ENCODE measurements at regions not wholly inside any gene's neighbourhood (a gene's known extent, or its start where the extent isn't known, plus 50 kb on each side); places are given as distances from the start of the nearest gene placed in this dataset.

DNA sequence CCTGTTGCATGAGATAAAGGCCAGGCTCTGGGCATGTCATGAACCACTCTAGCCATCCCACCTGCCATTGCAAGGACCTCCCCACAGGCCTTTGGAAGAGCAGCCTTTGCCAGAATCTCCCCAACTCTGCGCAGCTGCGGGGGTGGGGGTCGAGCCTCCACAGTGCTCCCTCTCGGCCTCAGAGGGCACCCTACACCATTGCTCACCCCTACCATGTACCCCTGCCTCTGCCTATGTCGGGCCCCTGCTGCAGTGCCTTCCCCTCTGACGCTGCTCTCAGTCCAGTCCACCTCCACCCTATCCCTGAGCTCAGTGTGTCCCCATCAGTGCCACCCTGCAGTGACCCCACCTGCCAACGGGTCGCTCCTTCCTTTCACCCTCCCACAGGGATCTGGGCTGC, 679.7 kb upstream of the RAB6C start:
- DNase-seq = no peak

DNA sequence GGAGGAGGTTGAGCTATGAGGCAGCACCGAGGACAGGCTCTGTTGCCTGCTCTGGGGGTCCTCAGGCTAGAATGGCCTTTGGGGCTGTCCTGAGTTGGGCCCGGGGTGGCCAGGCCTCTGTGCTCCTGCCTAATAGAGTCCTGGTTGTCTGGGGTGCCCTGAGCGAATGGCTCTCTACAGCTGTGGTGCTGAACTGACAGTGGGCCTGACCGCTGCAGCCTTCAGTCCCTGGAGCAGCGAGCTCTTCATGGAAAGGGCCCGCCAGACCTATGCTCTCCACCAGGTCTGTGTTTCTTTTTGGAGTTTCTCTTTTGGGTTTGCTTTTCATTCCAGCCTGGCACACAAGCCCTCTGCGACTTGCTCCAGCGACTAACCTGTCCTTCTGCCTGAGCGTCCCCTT, 679.0 kb upstream of the RAB6C start:
- DNase-seq = no peak

- no peak for DNase-seq
Measured at GRCh38 chr2:129301431-129301913, 678.0 kb upstream of the RAB6C start.

DNA sequence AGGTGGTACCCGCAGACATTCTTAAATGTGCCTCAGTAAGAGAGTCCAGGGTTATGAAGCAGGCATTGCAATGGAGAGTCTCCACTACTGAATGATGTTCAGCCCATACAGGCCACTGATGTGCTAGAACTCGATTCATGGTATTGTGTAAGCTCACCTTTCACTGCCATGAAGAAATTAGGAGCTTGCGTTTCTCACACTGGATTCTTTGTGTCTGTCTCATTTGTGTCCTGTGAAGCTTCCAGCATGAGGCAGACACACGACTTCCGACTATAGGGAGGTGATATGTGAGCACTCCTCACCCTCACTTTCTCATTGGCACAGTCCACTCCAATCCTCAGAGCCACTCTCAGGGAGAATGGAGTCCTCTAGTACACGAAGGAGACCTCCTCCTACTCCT, 677.4 kb upstream of the RAB6C start:
- DNase-seq = no peak

GRCh38 chr2:129302561-129303183, 676.8 kb upstream of the RAB6C start:
- no peak for DNase-seq

DNA sequence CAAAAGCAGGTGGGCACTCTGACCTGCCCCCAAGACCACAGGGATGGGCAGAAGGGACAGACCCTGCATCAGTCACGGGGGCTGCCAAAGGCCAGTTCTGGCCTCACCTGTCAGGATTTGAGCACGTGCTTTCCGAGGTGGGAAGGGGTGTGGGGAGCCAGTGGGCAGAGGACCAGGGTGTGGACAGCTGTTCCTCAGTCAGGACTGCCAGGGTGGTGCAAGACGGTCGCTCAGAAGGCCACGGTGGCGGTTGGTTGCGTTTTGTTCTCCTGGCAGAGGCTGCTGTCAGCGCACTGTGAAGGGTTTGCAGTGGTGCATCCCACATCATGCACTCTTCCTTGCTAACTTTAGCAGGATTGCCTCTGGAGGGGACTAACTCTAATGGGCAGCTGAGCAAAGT, 665.3 kb upstream of the RAB6C start:
- no peak for DNase-seq

- no peak for DNase-seq
Measured at GRCh38 chr2:129318581-129319421, 660.7 kb upstream of the RAB6C start.

DNA sequence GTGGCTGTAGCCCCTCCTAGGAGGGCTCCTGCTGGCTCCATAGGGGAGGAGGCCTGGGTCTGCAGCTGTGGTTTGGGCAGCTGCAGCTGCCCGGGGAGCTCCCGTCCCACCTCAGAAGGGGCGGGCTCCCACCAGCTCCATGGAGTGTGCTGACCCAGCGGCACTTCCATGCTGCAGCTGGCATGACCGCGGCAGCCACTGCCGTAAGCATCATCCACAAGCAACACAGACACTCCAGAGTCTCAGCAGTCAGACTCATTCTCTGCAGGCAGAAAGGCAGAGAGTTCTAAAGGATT, 660.1 kb upstream of the RAB6C start:
- DNase-seq = no peak

DNA sequence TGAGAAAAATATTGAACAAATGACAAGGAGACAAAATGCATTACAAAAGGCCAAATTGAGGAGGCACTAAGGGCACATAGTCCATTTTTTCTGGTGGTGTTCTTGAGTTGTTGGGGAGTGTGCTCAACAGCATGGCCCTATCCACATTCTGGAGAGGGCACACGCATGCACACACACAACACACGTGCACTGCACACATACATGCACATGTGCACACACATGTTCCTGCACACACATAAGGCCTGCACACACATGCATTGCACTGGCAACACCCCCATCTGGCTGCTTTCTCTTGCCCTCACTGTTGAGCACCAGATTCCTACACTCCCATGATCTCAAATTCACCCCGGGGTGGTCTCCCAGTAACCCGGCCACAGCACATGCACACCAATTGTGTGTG, 659.2 kb upstream of the RAB6C start:
- no peak for DNase-seq

- no peak for DNase-seq
Measured at GRCh38 chr2:129324349-129324748, 655.1 kb upstream of the RAB6C start.

DNA sequence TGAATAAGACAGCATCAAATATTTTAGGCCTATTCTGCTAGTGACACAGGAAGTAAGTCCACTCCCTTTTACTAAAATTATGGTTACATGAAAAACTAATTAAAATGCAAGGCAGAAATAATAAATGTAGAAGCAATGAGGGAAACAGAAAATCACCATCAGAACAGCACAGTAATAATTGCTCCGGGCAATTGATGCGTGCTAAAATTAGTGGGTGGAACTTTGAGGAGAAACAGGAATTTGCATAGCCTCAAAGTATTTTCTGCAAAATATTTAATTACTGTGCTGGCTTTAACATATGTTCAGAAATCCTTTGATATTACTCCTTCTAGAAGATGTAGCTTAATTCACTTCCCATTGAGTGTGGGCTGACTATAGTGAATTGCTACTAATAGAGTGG, 654.3 kb upstream of the RAB6C start:
- no peak for DNase-seq

DNA sequence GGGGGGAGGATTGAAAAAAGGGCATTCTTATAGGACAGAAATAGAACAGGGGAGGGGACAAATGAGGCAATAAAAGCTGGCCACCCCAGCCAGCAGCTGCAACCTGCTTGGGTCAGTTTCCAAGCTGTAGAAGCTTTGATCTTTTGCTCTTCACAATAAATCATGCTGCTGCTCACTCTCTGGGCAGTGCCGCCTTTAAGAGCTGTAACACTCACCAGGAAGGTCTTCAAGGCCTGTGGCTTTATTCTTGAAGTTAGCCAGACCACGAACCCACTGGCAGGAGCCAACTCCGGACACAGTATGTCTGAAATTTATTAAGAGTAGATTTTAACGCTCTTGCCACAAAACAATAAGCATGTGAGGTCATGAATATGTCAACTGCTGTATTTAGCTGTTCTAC, 649.9 kb upstream of the RAB6C start:
- DNase-seq = no peak

- no peak for DNase-seq
Measured at GRCh38 chr2:129330504-129330903, 649.0 kb upstream of the RAB6C start.

- DNase-seq = no peak
Measured at GRCh38 chr2:129331638-129332037, 647.8 kb upstream of the RAB6C start.

DNA sequence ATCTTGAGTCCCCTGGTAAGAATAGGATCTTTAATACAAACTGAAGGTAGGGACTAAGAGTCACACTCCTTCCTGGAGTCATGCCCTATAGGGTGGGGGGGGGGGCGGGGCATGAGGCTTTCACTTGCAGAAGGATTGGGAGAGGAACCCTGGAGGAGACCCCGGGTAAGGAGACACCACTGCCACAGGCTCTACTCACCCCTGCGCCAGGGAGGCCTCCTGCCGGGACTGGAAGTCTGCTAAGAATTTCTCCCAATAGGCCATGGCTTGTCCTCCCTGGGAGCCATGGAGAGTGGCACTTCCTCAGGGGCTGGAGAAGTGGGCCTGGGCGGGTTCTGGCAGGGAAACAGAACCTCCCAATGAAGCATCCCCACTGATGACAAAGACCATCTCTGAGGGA, 645.3 kb upstream of the RAB6C start:
- no peak for DNase-seq

DNA sequence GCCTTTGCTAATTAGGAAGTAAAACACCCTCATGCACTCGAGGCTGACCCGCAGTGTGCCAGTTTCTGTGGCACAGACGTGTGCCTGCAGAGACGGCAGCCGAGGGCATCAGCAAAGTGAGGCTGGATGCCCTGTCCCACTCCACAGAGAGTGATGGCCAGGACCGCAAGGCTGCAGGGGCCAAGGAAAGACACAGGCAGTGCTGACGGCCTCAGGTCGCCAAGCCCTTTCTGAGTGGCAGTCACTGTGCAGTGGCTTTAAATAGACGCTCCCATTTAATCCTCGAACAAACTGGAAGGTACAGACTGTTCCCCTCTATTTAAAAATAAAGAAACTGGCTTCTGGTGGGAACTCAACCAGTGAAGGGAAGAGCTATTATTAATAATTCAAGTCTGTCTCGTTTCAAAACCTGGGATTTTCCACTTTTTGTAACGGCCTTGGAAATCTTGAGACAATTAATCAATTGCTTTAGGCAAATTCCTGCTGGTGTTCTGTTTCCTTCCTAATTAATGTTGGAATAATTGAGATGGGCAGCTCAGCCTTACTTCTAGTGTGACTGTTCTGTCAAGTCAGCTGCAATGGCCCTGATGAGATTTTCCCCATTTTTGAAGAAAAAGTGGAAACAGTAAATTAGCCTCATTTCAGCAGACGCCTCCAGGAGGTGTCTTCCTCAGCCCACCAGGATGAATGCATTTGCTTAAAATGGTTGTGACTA, 644.6 kb upstream of the RAB6C start:
- no peak for DNase-seq

DNA sequence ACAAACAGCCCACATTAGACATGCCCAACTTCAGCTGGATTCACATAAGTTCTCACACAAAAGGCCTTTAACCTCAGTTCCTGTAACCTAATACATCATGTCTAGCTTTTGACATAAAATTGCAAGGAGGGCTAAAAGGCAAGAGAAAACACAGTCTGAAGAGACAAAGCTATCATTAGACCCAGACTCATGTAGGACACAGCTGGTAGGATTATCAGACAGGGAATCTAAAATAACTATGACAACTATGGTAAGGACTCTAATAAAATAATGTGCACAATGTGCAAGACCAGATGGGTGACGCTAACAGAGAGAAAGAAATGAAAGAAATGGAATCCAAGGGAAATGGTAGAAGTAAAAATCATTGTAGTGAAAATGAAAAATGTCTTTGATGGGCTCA, 643.2 kb upstream of the RAB6C start:
- no peak for DNase-seq

DNA sequence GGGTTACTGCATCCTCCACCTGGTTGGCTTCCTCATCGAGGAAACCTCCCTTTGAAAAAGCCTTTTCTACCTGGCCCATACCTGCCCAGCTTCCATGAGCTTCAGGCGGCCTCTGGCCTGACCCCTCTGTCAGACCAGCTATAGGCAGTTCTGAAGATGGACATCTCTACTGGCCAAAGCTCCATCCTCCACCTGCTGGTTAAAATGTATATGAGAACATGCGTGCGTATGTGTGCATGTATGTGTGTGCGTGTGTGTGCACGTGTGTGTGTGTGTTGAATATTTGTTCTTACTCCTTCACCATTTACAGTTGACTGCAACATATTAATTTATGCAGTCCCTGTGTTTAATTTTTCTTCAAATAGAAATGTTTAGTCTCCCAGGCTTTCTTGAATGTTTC, 642.4 kb upstream of the RAB6C start:
- DNase-seq = no peak

DNA sequence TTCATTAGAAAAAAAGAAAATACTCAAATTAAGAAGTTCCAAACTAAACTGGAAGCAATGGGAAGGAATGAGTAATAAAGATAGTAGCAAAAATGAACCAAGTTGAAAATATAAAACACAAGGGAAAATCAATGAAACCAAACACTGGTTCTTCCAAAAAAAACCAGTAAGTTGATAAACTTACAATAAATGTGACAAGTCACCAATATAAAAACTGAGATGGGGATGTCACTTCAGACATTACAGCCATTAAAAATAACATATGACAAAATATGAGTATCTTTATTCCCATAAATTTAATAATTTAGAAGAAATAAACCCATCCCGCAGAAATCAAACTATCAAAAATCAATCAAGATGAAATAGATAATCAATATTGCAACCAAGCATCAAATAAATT, 633.9 kb upstream of the RAB6C start:
- no peak for DNase-seq

- no peak for DNase-seq
Measured at GRCh38 chr2:129347486-129348217, 631.8 kb upstream of the RAB6C start.

DNA sequence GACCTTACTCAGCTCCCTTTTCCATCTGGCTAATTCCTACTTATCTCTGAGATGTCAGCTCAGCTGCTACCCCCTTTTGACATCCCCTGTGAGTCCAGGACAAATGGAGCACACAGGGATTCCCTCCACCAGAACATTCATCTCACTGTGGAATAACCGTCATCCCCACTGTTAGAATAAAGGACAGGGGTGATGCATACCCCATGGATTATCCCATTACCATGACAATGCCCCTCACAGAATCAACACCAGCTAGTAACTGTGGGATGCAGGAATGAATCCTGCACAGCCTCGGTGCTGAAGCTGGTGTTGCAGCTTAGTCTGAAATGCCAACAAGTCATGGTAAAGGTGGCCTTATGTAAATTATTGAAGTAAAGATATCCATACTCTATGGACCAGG, 624.8 kb upstream of the RAB6C start:
- DNase-seq = no peak

- DNase-seq = no peak
Measured at GRCh38 chr2:129361688-129362087, 617.8 kb upstream of the RAB6C start.

DNA sequence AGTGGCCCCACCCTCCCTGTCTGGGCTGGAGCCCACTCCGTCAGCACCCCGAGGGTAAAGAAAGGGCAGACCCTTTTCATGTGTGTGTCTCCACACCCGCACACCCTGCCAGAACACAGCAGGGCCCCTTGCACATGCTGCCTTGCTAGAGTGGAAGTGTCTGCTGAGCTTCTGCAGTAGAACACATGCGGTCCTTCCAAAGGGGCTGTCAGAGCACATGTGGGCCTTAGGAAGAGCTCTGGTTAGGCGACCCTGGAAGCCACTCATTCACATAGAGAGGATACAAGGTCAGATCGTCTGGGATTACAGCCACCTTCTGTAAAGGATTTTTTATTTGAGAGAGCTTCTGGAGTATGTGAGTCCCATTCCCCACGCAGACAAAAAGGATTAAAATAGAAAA, 613.2 kb upstream of the RAB6C start:
- DNase-seq = no peak

DNA sequence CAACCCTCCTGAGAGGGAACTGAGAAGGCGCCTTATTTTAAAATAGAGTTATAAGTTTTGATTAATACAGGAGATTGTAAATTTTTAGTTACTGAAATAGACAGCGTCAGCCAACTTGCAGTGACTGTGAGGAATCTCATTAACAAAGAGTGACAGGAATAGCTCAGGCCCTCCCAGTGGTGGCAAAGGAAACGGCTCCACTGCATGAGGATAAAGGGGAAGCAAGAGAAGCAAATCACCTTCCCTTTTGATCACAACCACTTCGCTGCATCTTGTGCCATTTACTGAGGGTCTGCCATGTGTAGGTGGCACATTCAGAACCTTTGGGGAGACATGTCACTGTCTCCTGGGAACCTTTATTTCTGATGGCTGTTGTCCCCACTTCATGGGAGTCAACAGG, 612.4 kb upstream of the RAB6C start:
- DNase-seq = no peak

All from NCI-H2171 treated with DMSO at 0.1 percent for 48 hours (cell line).